ENCODE measurements at regions not wholly inside any gene's neighbourhood (a gene's known extent, or its start where the extent isn't known, plus 50 kb on each side); places are given as distances from the start of the nearest gene placed in this dataset.

- no peak for TF ChIP-seq POLR2A (IDR thresholded peaks at IDR 0.05)
- no peak for TF ChIP-seq CTCF (IDR thresholded peaks at IDR 0.05)
- intact Hi-C loops (cut with DNase I; ENCODE audit: low total_unique reads), result no loop called here
- H3K4me3 ChIP-seq (ENCODE audit: low read depth, poor library complexity, severe bottlenecking), result no peak overlapping the region
- 65 to 76% methylated on average over 1 of the region's 1 CpG for WGBS, 2 donors
- no peak for DNase-seq (ENCODE audit: low spot score in 2 of 2)
Measured at GRCh38 chr2:2800001-2800400, 468.9 kb upstream of the MYT1L start.

GRCh38 chr2:2799151-2799697, 468.1 kb upstream of the MYT1L start:
- no peak overlapping the region for H3K4me3 ChIP-seq (ENCODE audit: low read depth, poor library complexity, severe bottlenecking)
- WGBS, 2 donors, result 88 to 92% methylated on average over 10 of the region's 10 CpGs

GRCh38 chr2:2798337-2798736, 467.3 kb upstream of the MYT1L start:
- no peak overlapping the region for H3K4me3 ChIP-seq (ENCODE audit: low read depth, poor library complexity, severe bottlenecking)
- 93% methylated on average over 2 of the region's 2 CpGs for WGBS, 2 donors
- no peak for DNase-seq (ENCODE audit: low spot score in 2 of 2)
- intact Hi-C loops (cut with DNase I; ENCODE audit: low total_unique reads), result no loop called here
- TF ChIP-seq CTCF (IDR thresholded peaks at IDR 0.05) (no peak), POLR2A (IDR thresholded peaks at IDR 0.05) (no peak)

More at GRCh38 chr2:2799151-2799697, 468.1 kb upstream of the MYT1L start:
- intact Hi-C loops (cut with DNase I; ENCODE audit: low total_unique reads), result no loop called here
- TF ChIP-seq CTCF (IDR thresholded peaks at IDR 0.05) (no peak), POLR2A (IDR thresholded peaks at IDR 0.05) (no peak)
- peak in 1 of 2 donors; percentile 78 for DNase-seq (ENCODE audit: low spot score in 2 of 2)

GRCh38 chr2:2797797-2798196, 466.7 kb upstream of the MYT1L start:
- TF ChIP-seq CTCF (IDR thresholded peaks at IDR 0.05) (no peak), POLR2A (IDR thresholded peaks at IDR 0.05) (no peak)
- no peak overlapping the region for H3K4me3 ChIP-seq (ENCODE audit: low read depth, poor library complexity, severe bottlenecking)
- DNase-seq (ENCODE audit: low spot score in 2 of 2), result no peak
- WGBS, 2 donors, result 80 to 83% methylated on average over 5 of the region's 5 CpGs
- intact Hi-C loops (cut with DNase I; ENCODE audit: low total_unique reads), result no loop called here

- no peak overlapping the region for H3K4me3 ChIP-seq (ENCODE audit: low read depth, poor library complexity, severe bottlenecking)
- DNase-seq (ENCODE audit: low spot score in 2 of 2), result peak in 1 of 2 donors; percentile 52
- intact Hi-C loops (cut with DNase I; ENCODE audit: low total_unique reads), result no loop called here
- WGBS, 2 donors, result 91 to 92% methylated on average over 14 of the region's 14 CpGs
- TF ChIP-seq CTCF (IDR thresholded peaks at IDR 0.05) (no peak), POLR2A (IDR thresholded peaks at IDR 0.05) (no peak)
Measured at GRCh38 chr2:2796207-2796606, 465.1 kb upstream of the MYT1L start.

- DNase-seq (ENCODE audit: low spot score in 2 of 2), result peak in 1 of 2 donors; percentile 49
- intact Hi-C loops (cut with DNase I; ENCODE audit: low total_unique reads), result no loop called here
- TF ChIP-seq CTCF (IDR thresholded peaks at IDR 0.05) (no peak), POLR2A (IDR thresholded peaks at IDR 0.05) (no peak)
- 95% methylated on average over 22 to 26 of the region's 29 CpGs for WGBS, 2 donors
- no peak overlapping the region for H3K4me3 ChIP-seq (ENCODE audit: low read depth, poor library complexity, severe bottlenecking)
Measured at GRCh38 chr2:2795438-2796091, 464.5 kb upstream of the MYT1L start.

All from lower leg skin (tissue), 4 donors.